SJCRH30 (cell line): ENCODE measurements at regions not wholly inside any gene's neighbourhood (a gene's known extent, or its start where the extent isn't known, plus 50 kb on each side); places are given as distances from the start of the nearest gene placed in this dataset.

ENCODE experiments used
- DNase-seq, 2 experiments: peaks; one replicate each; pipeline ENCODE4 v3.0.0-alpha.2; 2015 to 2020
- H3K27ac ChIP-seq: fragments of 250-450 bp; sonication (Bioruptor Pico); 2 replicates; pipeline ENCODE4 v1.5.1; 2020; ENCODE audit warnings: mild to moderate bottlenecking, moderate library complexity
- H3K27me3 ChIP-seq: fragments of 250-450 bp; sonication (Bioruptor Pico); 2 replicates; pipeline ENCODE4 v1.5.1; 2020; ENCODE audit warnings: mild to moderate bottlenecking, moderate library complexity
- H3K36me3 ChIP-seq: fragments of 250-450 bp; sonication (Bioruptor Pico); 2 replicates; pipeline ENCODE4 v1.5.1; 2020; ENCODE audit warnings: mild to moderate bottlenecking, moderate library complexity
- H3K4me1 ChIP-seq: fragments of 250-450 bp; sonication (Bioruptor Pico); 2 replicates; pipeline ENCODE4 v1.5.1; 2020; ENCODE audit warnings: mild to moderate bottlenecking, moderate library complexity
- H3K4me3 ChIP-seq: fragments of 250-450 bp; sonication (Bioruptor Pico); 2 replicates; pipeline ENCODE4 v1.5.1; 2020; ENCODE audit warnings: mild to moderate bottlenecking, moderate library complexity
- H3K9me3 ChIP-seq: fragments of 250-450 bp; sonication (Bioruptor Pico); replicated peaks from 2 replicates; pipeline ENCODE4 v1.5.1; 2020; ENCODE audit warnings: mild to moderate bottlenecking, moderate library complexity

GRCh38 chr22:48578138-48579042, 1249.3 kb downstream of the BRD1 start:
- no peak for DNase-seq
- Histone ChIP-seq H3K4me3 (no peak overlapping the region), H3K9me3 (no peaks in the 10 kb centered on the region), H3K4me1 (peaks cover 26% of the 10 kb centered on the region; the same call in 1 of the 2 replicates), H3K36me3 (no peaks in the 10 kb centered on the region), H3K27ac (no peak overlapping the region; the same call in 1 of the 2 replicates), H3K27me3 (peaks cover 37% of the 10 kb centered on the region)

- Histone ChIP-seq H3K27me3 (peaks cover 37% of the 10 kb centered on the region), H3K4me3 (no peak overlapping the region), H3K4me1 (peaks cover 26% of the 10 kb centered on the region; the same call in 1 of the 2 replicates), H3K27ac (no peak overlapping the region), H3K36me3 (no peaks in the 10 kb centered on the region), H3K9me3 (no peaks in the 10 kb centered on the region)
- no peak for DNase-seq
Measured at GRCh38 chr22:48577691-48578090, 1250.0 kb downstream of the BRD1 start.

- H3K27me3 ChIP-seq: peaks cover 37% of the 10 kb centered on the region
- no peaks in the 10 kb centered on the region for H3K9me3 ChIP-seq
- DNase-seq: no peak
- peaks cover 26% of the 10 kb centered on the region; the same call in 1 of the 2 replicates for H3K4me1 ChIP-seq
- no peaks in the 10 kb centered on the region for H3K36me3 ChIP-seq
- no peak overlapping the region for H3K27ac ChIP-seq
- H3K4me3 ChIP-seq: no peak overlapping the region
Measured at GRCh38 chr22:48577014-48577690, 1250.5 kb downstream of the BRD1 start.

- Histone ChIP-seq H3K4me3 (no peak overlapping the region), H3K27ac (no peak overlapping the region), H3K27me3 (peaks cover 35% of the 10 kb centered on the region), H3K4me1 (peaks cover 26% of the 10 kb centered on the region; the same call in 1 of the 2 replicates), H3K9me3 (no peaks in the 10 kb centered on the region), H3K36me3 (no peaks in the 10 kb centered on the region)
- DNase-seq: no peak
Measured at GRCh38 chr22:48576333-48577013, 1251.2 kb downstream of the BRD1 start.

GRCh38 chr22:48575618-48576332, 1251.9 kb downstream of the BRD1 start:
- Histone ChIP-seq H3K36me3 (no peaks in the 10 kb centered on the region), H3K4me1 (peaks cover 23% of the 10 kb centered on the region; the same call in 1 of the 2 replicates), H3K27me3 (peaks cover 29% of the 10 kb centered on the region), H3K4me3 (no peak overlapping the region), H3K9me3 (no peaks in the 10 kb centered on the region), H3K27ac (no peak overlapping the region)
- DNase-seq: no peak

GRCh38 chr22:48574776-48575617, 1252.7 kb downstream of the BRD1 start:
- peaks cover 15% of the 10 kb centered on the region; the same call in 1 of the 2 replicates for H3K4me1 ChIP-seq
- H3K36me3 ChIP-seq: no peaks in the 10 kb centered on the region
- H3K27ac ChIP-seq: no peak overlapping the region
- peaks cover 21% of the 10 kb centered on the region for H3K27me3 ChIP-seq
- H3K4me3 ChIP-seq: no peak overlapping the region
- peaks cover 4% of the 10 kb centered on the region; the same call in 1 of the 2 replicates for H3K9me3 ChIP-seq
- DNase-seq: peak in 1 of 2 experiments; percentile 21

GRCh38 chr22:48573766-48574165, 1253.9 kb downstream of the BRD1 start:
- peaks cover 4% of the 10 kb centered on the region; the same call in 1 of the 2 replicates for H3K9me3 ChIP-seq
- no peak overlapping the region for H3K4me3 ChIP-seq
- no peak for DNase-seq
- peaks cover 8% of the 10 kb centered on the region for H3K27me3 ChIP-seq
- no peak overlapping the region for H3K27ac ChIP-seq
- H3K4me1 ChIP-seq: peaks cover 3% of the 10 kb centered on the region; the same call in 1 of the 2 replicates
- H3K36me3 ChIP-seq: no peaks in the 10 kb centered on the region

GRCh38 chr22:48572951-48573350, 1254.7 kb downstream of the BRD1 start:
- H3K4me1 ChIP-seq: no peaks in the 10 kb centered on the region
- no peak for DNase-seq
- H3K27me3 ChIP-seq: peaks cover under 1% of the 10 kb centered on the region; the same call in 1 of the 2 replicates
- H3K36me3 ChIP-seq: no peaks in the 10 kb centered on the region
- H3K27ac ChIP-seq: no peak overlapping the region
- no peak overlapping the region for H3K4me3 ChIP-seq
- peaks cover 4% of the 10 kb centered on the region; the same call in 1 of the 2 replicates for H3K9me3 ChIP-seq

- H3K4me3 ChIP-seq: no peak overlapping the region
- no peak overlapping the region for H3K27ac ChIP-seq
- H3K36me3 ChIP-seq: no peaks in the 10 kb centered on the region
- peaks cover 4% of the 10 kb centered on the region; the same call in 1 of the 2 replicates for H3K9me3 ChIP-seq
- no peaks in the 10 kb centered on the region for H3K4me1 ChIP-seq
- H3K27me3 ChIP-seq: peaks cover 9% of the 10 kb centered on the region; the same call in 1 of the 2 replicates
- DNase-seq: no peak
Measured at GRCh38 chr22:48570912-48571311, 1256.8 kb downstream of the BRD1 start.

GRCh38 chr22:48569476-48570233, 1258.0 kb downstream of the BRD1 start:
- Histone ChIP-seq H3K4me1 (no peaks in the 10 kb centered on the region), H3K27me3 (peaks cover 9% of the 10 kb centered on the region; the same call in 1 of the 2 replicates), H3K4me3 (no peak overlapping the region), H3K27ac (no peak overlapping the region), H3K36me3 (no peaks in the 10 kb centered on the region), H3K9me3 (peaks cover 4% of the 10 kb centered on the region; the same call in 1 of the 2 replicates)
- no peak for DNase-seq

GRCh38 chr22:48568736-48569330, 1258.8 kb downstream of the BRD1 start:
- H3K27ac ChIP-seq: no peak overlapping the region
- no peaks in the 10 kb centered on the region for H3K4me1 ChIP-seq
- H3K4me3 ChIP-seq: no peak overlapping the region
- DNase-seq: no peak
- peaks cover 9% of the 10 kb centered on the region; the same call in 1 of the 2 replicates for H3K27me3 ChIP-seq
- H3K9me3 ChIP-seq: peaks cover 4% of the 10 kb centered on the region; the same call in 1 of the 2 replicates
- no peaks in the 10 kb centered on the region for H3K36me3 ChIP-seq

- peaks cover 9% of the 10 kb centered on the region; the same call in 1 of the 2 replicates for H3K27me3 ChIP-seq
- H3K4me1 ChIP-seq: no peaks in the 10 kb centered on the region
- no peak overlapping the region for H3K27ac ChIP-seq
- H3K36me3 ChIP-seq: no peaks in the 10 kb centered on the region
- H3K4me3 ChIP-seq: no peak overlapping the region
- DNase-seq: no peak
- peaks cover 4% of the 10 kb centered on the region; the same call in 1 of the 2 replicates for H3K9me3 ChIP-seq
Measured at GRCh38 chr22:48567213-48567975, 1260.3 kb downstream of the BRD1 start.
